ENCODE measurements at regions not wholly inside any gene's neighbourhood (a gene's known extent, or its start where the extent isn't known, plus 50 kb on each side); places are given as distances from the start of the nearest gene placed in this dataset.

DNA sequence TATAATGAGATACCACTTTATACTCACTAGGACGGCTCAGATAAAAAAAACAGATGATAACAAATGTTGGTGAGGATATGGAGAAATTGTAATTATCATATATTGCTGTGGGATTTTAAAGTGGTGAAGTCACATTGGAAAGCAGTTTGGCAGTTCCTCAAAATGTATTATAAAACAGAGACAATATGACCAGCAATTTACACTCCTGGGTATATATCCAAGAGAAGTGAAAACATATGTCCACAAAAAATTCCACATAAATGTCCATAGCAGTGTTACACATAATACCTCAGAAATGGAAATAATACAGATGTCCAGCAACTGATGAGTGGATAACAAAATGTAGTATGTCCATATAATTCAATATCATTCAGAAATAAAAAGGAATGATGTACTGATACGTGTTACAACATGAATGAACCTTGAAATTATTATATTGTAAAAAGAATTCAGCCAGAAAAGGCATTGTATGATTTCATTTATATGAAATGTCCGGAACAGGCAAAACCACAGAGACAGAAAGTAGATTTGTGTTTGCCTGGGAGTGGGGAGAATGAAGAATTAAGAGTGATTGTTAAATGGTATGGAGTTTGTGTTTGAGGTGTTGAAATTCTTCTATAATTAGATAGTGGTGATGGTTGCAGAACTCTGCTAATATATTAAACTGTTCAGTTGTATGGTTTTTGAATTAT is 220.9 kb downstream of the SLC7A11 start:
- DNase-seq, result no peak
- Histone ChIP-seq H3K27me3 (no peaks in the 10 kb centered on the region), H3K36me3 (no peaks in the 10 kb centered on the region), H3K9me3 (replicated peaks) (no peaks in the 10 kb centered on the region), H3K27ac (no peak overlapping the region), H3K4me3 (no peak overlapping the region), H3K4me1 (no peaks in the 10 kb centered on the region)

DNA sequence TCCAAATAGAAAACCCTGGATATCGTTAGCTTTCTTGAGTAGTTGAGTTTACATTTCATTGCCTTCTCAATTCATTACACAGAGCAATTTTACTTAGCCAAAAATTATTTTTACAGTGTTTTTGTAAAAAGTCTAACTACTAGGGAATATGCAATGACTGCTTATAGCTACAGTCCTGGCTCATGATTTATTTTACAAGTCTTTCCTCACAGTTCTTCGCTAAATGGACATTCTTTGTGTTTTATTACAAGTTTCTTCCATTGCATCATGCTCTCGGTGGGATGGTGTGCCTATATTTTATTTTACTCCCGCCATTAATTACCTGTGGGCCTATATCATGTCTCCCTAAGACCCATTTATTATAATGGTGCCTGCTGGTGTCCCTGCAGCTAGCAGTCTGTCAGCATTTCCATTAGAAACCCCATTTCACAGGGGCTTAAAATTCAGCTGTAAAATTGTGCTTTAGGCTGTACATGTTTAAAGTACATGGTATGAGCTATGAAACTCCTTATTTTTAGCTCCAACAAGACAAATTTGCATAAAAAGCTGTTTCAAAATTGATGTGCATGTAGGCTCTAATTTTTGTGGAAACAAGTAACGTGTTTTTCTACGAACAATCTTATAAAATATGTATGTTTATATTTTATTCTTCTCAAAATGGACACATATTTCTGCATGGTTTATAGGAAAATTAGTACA is 227.4 kb downstream of the SLC7A11 start:
- no peaks in the 10 kb centered on the region for H3K36me3 ChIP-seq
- H3K9me3 ChIP-seq (replicated peaks), result no peaks in the 10 kb centered on the region
- no peaks in the 10 kb centered on the region for H3K4me1 ChIP-seq
- H3K4me3 ChIP-seq, result no peak overlapping the region
- DNase-seq, result no peak
- H3K27me3 ChIP-seq, result no peaks in the 10 kb centered on the region
- no peak overlapping the region for H3K27ac ChIP-seq

DNA sequence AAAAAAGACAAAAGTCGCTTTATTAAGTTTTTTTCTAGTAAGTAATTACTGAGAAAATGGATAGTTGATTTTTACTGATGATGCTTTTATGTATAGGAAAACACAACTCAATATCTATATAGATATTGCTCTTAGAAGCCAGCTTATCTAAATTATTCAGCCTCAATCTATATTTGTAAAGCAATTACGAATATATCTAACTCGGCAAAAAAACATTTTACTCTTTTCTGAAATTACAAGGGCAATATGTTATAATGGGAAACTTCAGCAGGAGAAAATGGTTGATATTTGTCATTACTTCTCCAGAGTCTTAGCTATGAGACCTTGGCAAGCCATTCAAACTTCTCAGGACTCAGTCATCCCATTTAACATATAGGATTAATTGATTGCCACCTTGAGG is 228.5 kb downstream of the SLC7A11 start:
- no peaks in the 10 kb centered on the region for H3K4me1 ChIP-seq
- H3K4me3 ChIP-seq, result no peak overlapping the region
- no peaks in the 10 kb centered on the region for H3K27me3 ChIP-seq
- DNase-seq, result no peak
- no peaks in the 10 kb centered on the region for H3K9me3 ChIP-seq (replicated peaks)
- H3K36me3 ChIP-seq, result no peaks in the 10 kb centered on the region
- no peak overlapping the region for H3K27ac ChIP-seq

DNA sequence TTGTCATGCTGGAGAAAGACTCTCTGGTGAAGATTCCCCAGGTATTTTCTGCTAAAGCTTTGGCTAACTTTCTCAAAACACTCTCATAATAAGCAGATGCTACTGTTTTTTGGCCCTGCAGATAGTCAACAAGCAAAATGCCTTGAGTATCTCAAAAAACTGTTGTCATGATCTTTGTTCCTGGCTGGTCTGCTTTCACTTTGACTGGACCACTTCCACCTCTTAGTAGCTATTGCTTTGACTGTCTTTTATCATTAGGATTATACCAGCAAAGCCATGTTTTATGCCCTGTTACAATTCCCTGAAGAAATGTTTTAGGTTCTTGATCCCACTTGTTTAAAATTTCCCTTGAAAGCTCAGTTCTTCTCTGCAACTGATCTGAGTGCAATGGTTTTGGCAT is 231.5 kb downstream of the SLC7A11 start:
- DNase-seq, result no peak
- H3K4me1 ChIP-seq, result no peaks in the 10 kb centered on the region
- H3K9me3 ChIP-seq (replicated peaks), result no peaks in the 10 kb centered on the region
- no peaks in the 10 kb centered on the region for H3K36me3 ChIP-seq
- H3K4me3 ChIP-seq, result no peak overlapping the region
- H3K27me3 ChIP-seq, result no peaks in the 10 kb centered on the region
- H3K27ac ChIP-seq, result no peak overlapping the region

DNA sequence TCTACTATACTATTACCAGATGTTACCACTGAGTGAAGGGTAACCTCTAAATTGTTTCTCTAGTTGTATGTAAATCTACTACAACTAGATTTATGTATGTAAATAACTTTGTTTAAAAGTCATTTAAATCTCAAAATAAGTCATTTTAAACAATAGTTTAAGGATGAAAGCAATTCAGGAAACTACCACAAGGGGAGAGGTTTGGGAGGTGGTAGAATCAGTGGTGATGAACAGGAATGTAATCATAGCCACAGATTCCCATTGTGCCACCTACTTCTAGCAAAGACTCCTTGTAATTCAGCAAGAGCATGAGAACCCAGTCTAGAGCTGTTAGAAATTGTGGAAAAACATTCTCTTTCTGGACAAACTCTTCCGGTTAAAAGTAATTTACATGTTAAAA is 234.6 kb downstream of the SLC7A11 start:
- Histone ChIP-seq H3K27ac (no peak overlapping the region), H3K4me3 (no peak overlapping the region), H3K27me3 (no peaks in the 10 kb centered on the region), H3K9me3 (replicated peaks) (no peaks in the 10 kb centered on the region), H3K36me3 (no peaks in the 10 kb centered on the region), H3K4me1 (no peaks in the 10 kb centered on the region)
- DNase-seq, result no peak

DNA sequence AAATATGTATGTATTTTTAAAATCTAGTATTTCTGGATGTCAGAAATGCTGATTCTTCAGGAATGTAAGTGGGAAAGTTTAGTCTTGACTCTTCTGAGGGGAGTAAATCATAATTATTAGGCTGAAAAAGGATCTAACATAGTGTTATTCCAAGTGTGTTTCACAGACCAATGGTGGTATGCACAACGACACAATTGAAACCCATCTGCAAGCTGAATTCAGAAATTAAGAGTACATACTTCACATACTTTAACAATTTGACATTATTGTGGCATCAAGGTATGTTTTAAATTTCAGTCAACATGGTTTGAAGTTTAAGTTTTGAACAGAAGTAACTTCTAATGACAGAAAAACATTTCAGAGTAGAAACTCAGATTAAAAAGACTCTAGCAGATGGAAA is 236.7 kb downstream of the SLC7A11 start:
- Histone ChIP-seq H3K27ac (no peak overlapping the region), H3K36me3 (no peaks in the 10 kb centered on the region), H3K4me1 (no peaks in the 10 kb centered on the region), H3K27me3 (no peaks in the 10 kb centered on the region), H3K4me3 (no peak overlapping the region), H3K9me3 (replicated peaks) (no peaks in the 10 kb centered on the region)
- DNase-seq, result no peak

DNA sequence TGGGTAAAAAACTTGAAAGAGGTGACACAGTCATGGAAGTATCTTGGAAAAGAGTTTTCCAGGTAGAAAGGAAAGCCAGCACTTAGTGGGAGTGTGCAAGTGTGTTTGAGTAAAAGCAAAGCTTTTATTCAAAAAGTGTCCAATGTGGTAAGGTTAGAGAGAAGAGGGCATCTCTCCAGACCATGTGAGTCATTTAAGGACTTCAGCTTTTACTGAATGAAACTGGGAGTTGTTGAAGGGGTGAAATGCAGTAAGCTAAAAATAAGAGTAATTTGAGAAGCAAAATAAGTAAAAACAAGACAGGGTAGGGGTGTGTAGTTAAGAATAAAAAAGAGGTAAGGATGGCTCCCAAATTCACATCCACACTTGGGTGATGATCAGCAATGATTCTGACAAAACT is 238.9 kb downstream of the SLC7A11 start:
- no peaks in the 10 kb centered on the region for H3K9me3 ChIP-seq (replicated peaks)
- H3K36me3 ChIP-seq, result no peaks in the 10 kb centered on the region
- no peak for DNase-seq
- H3K27me3 ChIP-seq, result no peaks in the 10 kb centered on the region
- H3K4me3 ChIP-seq, result no peak overlapping the region
- peaks cover 5% of the 10 kb centered on the region; the same call in 1 of the 2 replicates for H3K4me1 ChIP-seq
- no peak overlapping the region for H3K27ac ChIP-seq

DNA sequence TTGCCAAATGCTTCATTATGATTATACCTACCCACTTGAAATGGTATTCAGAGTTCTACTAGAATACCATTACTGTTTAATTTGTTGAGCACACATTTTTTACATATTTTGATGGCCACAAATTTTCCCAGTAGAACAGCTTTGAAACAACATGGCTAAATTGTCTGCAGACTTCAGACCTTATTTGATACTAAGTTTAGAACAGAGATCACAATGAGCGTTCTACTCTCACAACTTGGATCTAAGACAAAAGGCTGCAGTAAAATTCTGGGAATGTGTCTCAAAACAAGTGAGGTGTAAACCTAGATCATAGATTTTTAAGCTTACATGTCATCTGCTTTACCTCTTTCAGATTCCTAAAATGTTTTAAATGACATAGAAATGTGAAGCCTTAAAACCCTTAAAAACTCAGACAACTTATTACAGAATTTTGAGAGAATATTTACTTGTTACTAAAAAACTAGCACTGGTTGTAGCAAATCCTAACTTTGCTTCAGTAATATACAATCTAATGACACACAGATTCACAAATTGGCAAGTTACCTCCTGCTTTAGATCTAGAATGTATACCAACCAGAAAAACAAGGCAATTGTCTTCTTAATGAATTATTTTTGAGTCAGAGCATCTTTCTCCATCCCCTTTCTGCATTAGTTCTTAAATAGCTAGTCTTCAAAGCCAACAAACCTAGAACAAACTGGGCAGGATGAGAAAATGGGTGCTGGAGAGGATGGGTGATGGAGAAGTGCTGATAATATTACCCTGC is 243.3 kb downstream of the SLC7A11 start:
- no peaks in the 10 kb centered on the region for H3K36me3 ChIP-seq
- no peaks in the 10 kb centered on the region for H3K27me3 ChIP-seq
- H3K4me3 ChIP-seq, result no peak overlapping the region
- peak overlapping the region; percentile 27 for H3K27ac ChIP-seq
- peaks cover 5% of the 10 kb centered on the region; the same call in 1 of the 2 replicates for H3K4me1 ChIP-seq
- no peaks in the 10 kb centered on the region for H3K9me3 ChIP-seq (replicated peaks)
- no peak for DNase-seq

DNA sequence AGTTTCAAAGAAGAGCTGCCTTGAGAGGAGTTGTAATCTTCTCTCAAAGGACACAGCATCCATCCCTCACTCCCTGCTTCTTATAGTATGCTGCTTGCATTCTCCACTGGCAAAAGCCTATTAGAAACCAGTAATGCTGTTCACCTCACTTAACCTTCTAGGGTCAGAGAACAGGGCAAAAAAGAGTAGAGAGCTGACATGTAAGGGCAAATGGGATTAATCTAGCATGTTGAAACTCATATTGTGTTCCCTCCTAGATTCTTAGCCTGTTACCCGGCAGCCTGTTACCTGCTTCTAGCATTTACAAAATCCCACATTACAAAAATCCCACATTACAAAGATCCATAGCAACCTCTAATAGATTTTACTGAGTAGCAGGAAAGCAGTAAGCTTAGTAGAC is 244.7 kb downstream of the SLC7A11 start:
- Histone ChIP-seq H3K36me3 (no peaks in the 10 kb centered on the region), H3K4me3 (no peak overlapping the region)
- DNase-seq, result no peak

DNA sequence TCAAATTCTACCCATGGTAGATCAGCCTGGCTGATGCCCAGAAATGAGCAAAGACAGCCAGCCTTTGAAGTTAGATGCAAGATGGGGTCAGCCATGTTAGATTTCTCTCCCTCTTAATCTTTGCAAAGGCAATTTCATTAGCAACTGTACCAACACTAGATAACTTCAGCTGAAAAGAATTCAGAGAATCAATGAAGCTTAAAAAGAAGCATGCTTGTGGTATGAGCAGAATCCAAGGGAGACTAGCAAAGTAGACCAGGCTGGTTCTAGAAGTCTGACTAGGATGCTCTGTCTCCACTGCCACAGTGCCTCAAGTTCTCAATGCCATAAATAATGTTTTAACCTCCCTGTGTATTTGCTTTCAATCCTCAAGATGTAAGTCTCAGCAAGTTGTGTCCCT is 247.3 kb downstream of the SLC7A11 start:
- no peak overlapping the region for H3K4me3 ChIP-seq
- H3K4me1 ChIP-seq, result peaks cover 5% of the 10 kb centered on the region; the same call in 1 of the 2 replicates
- H3K9me3 ChIP-seq (replicated peaks), result no peaks in the 10 kb centered on the region
- no peak for DNase-seq
- no peaks in the 10 kb centered on the region for H3K36me3 ChIP-seq
- H3K27me3 ChIP-seq, result no peaks in the 10 kb centered on the region
- H3K27ac ChIP-seq, result no peak overlapping the region

More for the DNA sequence above, 244.7 kb downstream of the SLC7A11 start:
- H3K4me1 ChIP-seq, result peaks cover 5% of the 10 kb centered on the region; the same call in 1 of the 2 replicates
- H3K27ac ChIP-seq, result no peak overlapping the region
- H3K9me3 ChIP-seq (replicated peaks), result no peaks in the 10 kb centered on the region
- no peaks in the 10 kb centered on the region for H3K27me3 ChIP-seq

DNA sequence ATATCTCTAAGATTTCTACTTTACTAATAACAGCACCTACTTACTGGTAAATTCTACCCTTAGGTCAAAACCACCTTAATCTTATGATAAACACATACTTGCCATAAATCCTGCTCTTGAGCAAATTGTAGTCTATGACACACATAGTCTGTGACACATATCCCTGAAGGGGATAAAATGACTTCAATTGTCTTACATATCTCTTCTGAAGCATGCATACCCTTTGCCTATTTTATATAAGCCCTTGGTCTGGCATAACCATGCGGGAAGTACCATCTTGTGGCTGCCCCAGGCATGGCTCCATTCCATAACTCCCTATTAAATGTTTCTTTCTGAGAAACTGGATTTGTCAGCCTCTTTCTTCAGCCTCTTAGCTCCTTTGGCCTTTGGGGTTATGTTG is 248.9 kb downstream of the SLC7A11 start:
- no peaks in the 10 kb centered on the region for H3K9me3 ChIP-seq (replicated peaks)
- H3K36me3 ChIP-seq, result no peaks in the 10 kb centered on the region
- no peaks in the 10 kb centered on the region; the same call in 1 of the 2 replicates for H3K4me1 ChIP-seq
- no peak overlapping the region for H3K4me3 ChIP-seq
- no peaks in the 10 kb centered on the region for H3K27me3 ChIP-seq
- no peak for DNase-seq
- no peak overlapping the region for H3K27ac ChIP-seq

DNA sequence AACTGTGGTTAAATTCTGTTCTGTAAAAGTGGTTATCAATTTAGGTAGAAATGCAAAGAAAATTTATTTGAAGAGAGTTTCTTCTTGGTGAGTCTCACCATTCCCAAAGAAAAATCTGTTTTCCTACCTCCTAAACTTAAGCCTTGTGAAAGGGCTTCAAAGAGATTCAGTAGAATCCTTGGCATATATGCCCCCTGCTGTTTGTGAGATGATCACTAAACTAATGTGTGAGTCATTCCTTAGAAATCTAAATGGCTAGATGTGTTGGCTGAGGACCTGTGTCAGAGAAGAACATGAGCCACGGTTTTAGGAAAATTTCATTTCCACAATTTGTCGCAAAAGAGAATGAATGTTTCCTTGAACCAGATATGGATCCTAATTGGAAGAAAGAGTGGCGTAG is 260.9 kb downstream of the SLC7A11 start:
- H3K4me3 ChIP-seq, result no peak overlapping the region
- no peaks in the 10 kb centered on the region for H3K4me1 ChIP-seq
- H3K9me3 ChIP-seq (replicated peaks), result no peaks in the 10 kb centered on the region
- no peak for DNase-seq
- H3K27me3 ChIP-seq, result no peaks in the 10 kb centered on the region
- H3K36me3 ChIP-seq, result no peaks in the 10 kb centered on the region
- no peak overlapping the region for H3K27ac ChIP-seq

DNA sequence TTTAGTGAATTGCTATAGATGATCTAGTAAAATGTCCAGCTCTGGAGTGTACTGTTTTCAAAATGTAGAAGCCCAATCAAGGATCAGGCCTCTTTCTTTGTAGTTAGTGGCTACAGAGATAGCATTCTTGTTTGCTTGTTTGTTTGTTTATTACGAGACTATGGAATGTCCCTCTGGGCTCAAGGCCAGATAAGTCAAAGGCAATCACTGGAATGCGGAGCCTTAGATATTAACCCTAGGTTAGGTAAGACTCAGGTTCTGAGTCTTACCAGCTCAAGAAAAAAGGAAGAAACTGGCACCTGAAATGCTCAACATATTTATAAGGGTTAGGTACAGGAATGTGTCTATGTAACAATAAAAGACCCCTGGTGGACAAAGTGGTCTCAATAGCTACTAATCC is 261.5 kb downstream of the SLC7A11 start:
- H3K9me3 ChIP-seq (replicated peaks), result no peaks in the 10 kb centered on the region
- no peaks in the 10 kb centered on the region for H3K27me3 ChIP-seq
- no peaks in the 10 kb centered on the region for H3K4me1 ChIP-seq
- H3K27ac ChIP-seq, result no peak overlapping the region
- no peak for DNase-seq
- H3K36me3 ChIP-seq, result no peaks in the 10 kb centered on the region
- no peak overlapping the region for H3K4me3 ChIP-seq

DNA sequence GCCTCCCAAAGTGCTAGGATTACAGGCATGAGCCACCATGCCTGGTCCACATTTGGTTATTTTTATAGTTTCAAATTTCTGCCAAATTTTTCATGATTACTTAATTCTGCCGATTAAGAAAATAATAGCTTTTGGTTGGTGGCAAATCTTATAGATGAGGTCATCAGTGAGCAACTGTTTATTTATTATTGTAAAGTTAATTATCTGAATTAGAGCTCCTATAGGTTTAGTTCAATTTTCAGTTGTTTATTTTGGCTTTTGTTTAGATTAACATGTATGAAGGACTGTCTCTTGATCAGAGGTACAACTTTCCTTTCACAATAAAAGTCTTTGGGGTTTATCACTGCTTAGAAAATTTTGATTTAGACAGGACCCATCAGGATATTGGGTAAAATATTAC is 262.2 kb downstream of the SLC7A11 start:
- H3K4me1 ChIP-seq, result no peaks in the 10 kb centered on the region
- H3K9me3 ChIP-seq (replicated peaks), result no peaks in the 10 kb centered on the region
- no peaks in the 10 kb centered on the region for H3K27me3 ChIP-seq
- H3K27ac ChIP-seq, result no peak overlapping the region
- DNase-seq, result no peak
- H3K4me3 ChIP-seq, result no peak overlapping the region
- no peaks in the 10 kb centered on the region for H3K36me3 ChIP-seq

DNA sequence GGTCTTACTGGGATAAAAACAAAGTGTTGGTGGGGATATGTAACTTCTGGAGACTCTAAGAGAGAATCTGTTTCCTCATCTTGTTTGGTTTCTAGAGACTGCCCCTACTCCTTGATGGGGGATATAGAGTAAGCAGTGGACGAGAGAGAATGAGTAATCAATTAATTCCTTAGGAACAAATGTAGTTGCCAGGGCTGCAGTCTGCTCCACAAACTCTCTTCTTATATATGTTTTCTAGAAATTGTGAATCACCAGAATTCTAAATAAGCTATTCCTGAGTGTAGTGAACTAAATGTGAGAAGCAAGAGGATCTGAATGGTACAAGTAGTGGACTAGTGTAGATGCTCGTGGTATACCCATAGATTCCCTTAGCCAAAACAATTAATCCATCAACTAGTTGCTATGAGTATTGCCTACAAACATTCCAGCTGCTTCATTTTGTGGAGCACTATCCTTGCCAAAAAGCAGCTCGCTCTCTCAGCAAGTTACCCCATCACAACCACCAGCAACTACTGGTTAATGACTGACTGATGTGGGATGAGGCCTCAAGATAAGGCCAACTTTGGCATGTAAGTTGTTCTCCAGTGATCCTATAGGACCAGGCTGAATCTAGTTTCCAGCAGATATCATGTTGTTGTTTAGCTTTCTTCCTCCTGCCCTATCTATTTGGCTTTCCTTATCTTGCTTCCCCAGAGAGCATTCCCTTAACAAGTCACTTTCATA is 273.0 kb downstream of the SLC7A11 start:
- H3K4me3 ChIP-seq, result no peak overlapping the region
- no peaks in the 10 kb centered on the region for H3K36me3 ChIP-seq
- H3K9me3 ChIP-seq (replicated peaks), result no peaks in the 10 kb centered on the region
- no peak for DNase-seq
- no peaks in the 10 kb centered on the region for H3K4me1 ChIP-seq
- H3K27me3 ChIP-seq, result no peaks in the 10 kb centered on the region
- no peak overlapping the region for H3K27ac ChIP-seq
